ENCODE measurements at regions not wholly inside any gene's neighbourhood (a gene's known extent, or its start where the extent isn't known, plus 50 kb on each side); places are given as distances from the start of the nearest gene placed in this dataset.

DNA sequence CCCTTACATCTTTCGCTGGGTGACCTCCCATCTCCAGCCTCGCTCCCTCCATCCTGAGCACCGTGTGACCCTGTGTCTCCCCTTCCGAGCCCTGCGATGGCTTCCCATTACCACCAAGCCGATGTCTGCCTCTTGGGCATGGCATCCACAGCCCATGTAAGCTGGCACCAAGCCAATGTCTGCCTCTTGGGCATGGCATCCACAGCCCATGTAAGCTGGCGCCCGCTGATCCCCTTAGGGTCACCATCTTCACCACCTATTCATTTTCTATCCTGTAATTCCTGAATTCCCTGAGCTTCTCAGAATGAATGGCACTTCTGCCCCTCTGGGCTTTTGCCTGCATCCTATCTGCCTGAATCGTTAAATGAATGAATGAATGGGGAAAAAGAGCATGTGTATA is 478.2 kb upstream of the CCL2 start:
- no peak for DNase-seq (ENCODE audit: low read depth in 2 of 2)

DNA sequence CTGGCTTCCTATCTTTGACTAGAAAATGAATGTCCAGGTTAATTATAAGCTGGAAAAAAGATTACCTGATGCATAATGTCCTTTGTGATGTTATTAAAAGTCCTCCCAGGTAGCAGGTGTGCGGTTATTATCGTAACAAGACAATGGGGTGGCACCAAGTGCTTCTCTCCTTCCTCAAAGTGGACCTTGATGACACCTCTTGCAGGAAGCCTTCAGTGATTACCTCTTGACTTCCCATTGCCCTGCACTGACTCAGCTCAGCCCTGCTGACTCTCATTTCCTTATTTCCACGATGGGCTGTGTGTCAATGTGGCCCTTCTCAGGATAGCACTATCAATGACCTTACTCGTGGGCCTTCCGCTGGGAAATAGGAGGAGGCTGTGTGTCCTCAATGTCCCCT is 477.4 kb upstream of the CCL2 start:
- DNase-seq (ENCODE audit: low read depth in 2 of 2) = no peak

DNA sequence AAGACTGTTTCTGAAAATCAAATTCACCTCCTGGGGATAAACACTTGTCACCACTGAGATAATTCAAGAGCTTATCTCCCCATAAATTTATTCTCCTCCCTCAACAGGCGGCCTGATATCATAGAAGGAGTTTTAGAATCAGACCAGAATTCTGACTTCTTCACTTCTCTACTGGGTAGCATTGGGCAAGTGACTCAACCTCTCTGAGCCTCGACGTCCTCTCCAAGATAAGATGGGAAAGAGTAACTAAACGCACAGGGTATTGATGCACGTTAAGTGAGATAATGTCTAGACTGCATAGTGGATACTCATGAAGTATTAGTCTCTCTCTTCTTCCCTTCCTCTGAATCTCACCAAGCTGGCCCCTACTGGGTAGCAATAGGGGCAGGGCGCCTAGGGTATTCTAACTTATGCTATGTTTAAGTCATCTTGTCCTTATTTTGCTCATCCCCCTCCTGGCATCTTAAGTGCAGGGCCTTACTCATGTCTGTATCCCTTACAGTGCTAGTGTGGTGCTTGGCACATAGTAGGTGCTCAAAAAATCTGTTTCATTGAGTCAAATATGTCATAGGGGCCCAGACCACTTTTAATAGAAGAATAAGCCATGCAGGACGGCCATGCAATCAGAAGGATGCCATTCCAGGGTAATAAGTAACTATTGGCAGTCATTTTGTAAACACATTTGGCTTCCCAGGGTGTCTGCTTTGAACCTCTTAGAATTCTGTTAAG is 476.4 kb upstream of the CCL2 start:
- no peak for DNase-seq (ENCODE audit: low read depth in 2 of 2)

DNA sequence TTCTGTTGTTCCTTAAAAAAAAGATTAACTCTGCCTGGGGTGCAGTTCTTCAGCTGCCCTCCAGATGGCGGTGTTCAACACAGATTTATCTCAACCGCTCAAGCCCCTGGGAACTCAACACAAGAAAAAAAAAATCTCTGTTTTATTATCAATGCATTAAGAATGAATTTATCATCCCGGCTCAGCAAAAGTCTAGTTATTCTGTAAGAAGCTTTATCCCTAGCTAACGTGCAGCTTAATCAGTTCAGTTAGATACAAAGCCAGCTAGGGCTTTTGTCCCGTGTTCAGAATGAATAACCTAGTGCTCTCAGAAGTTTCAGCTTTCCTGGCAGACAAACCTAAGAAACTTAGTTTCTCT is 475.9 kb upstream of the CCL2 start:
- DNase-seq (ENCODE audit: low read depth in 2 of 2) = peak in 1 of 2 donors; percentile 5

DNA sequence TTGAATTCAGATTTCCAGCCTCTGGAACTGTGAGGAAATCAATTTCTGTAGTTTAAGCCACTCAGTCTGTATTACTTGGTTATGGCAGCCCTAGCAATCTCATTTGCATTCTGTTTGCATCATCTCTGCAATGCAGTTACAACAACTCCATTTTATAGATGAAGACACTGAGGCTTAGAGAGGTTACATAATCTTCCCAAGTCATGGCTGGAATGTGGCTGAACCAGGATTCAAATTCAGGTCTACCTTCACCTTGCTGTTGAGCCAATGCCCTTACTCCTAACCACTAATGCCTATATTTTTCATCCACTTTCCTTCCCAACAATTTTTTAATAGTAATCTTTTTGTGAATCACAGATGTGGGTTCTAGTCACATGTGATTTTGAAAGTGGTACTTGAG is 469.8 kb upstream of the CCL2 start:
- no peak for DNase-seq (ENCODE audit: low read depth in 2 of 2)

DNA sequence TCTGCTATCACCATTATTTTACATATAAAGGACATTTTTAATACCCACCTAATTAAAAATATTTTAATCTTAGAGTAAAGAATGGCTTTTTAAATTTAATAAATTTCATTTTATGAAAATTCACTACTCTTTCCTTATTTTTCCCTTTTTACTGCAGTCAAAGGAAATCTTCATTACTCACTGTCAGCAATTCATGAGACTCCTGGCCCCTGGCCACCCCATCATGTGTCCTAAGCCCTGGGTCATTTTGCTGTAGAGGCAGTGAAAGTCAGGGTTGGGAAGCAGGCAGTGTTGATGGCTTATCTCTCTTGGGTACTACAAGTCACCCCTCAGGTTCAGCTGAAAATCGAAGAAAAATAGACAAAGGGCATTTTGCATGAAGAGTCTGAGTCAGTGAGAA is 468.6 kb upstream of the CCL2 start:
- no peak for DNase-seq (ENCODE audit: low read depth in 2 of 2)

DNA sequence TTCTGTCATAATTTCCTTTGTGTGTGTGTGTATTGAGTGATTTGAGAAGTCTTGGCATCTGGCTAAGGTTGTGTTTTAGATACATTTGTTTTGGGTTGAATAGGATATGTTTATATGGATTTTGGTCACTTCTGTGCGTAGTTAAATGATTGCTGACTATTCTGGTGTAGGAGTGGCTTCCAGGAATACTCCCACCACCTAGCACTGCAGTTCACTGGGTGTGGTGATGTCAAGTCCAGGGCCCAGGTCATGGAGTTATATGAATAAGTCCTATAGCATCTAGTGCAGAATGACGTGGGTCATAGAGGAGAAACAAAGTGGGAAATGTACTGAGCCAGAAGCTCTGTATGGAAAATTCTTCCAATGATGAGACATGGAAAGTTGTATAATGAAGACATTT is 465.4 kb upstream of the CCL2 start:
- no peak for DNase-seq (ENCODE audit: low read depth in 2 of 2)

DNA sequence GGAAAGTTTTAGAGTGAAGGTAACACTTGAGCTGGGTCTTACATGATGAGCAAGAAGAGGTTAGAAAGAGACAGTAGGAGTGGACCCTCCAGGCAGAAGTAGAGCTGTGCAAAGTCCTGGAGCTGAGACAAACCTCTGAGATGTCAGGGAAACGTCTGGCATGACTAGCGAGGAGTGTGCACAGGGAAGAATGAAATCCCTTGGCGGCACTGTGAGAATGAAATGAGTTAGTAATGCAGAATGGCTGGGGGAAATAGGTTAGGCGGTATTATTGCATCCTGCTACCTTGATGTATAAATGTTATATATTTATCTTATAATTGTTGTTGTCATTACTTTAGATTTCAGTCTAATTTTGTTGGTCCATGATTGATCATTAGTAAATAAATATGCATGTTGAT is 457.9 kb upstream of the CCL2 start:
- no peak for DNase-seq (ENCODE audit: low read depth in 2 of 2)

DNA sequence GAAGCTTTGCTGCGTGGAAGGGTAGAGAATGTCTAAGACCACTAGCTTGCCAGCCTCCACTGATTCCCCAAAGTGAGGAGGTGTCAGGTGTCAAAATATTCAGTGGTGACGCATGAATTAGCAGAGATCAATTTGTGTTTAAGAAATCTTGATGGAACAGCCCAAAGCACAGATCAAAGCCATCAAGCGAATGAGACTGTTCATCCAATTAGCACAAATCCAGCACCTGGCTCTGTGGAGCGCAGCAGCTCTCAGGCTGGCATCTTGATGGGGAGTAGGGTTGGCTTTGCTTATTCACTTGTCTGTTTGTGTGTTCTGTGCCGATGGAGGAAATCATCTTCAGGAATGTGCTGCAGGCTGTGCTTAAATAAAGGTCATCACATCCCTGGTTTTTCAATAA is 456.8 kb upstream of the CCL2 start:
- DNase-seq (ENCODE audit: low read depth in 2 of 2) = no peak

DNA sequence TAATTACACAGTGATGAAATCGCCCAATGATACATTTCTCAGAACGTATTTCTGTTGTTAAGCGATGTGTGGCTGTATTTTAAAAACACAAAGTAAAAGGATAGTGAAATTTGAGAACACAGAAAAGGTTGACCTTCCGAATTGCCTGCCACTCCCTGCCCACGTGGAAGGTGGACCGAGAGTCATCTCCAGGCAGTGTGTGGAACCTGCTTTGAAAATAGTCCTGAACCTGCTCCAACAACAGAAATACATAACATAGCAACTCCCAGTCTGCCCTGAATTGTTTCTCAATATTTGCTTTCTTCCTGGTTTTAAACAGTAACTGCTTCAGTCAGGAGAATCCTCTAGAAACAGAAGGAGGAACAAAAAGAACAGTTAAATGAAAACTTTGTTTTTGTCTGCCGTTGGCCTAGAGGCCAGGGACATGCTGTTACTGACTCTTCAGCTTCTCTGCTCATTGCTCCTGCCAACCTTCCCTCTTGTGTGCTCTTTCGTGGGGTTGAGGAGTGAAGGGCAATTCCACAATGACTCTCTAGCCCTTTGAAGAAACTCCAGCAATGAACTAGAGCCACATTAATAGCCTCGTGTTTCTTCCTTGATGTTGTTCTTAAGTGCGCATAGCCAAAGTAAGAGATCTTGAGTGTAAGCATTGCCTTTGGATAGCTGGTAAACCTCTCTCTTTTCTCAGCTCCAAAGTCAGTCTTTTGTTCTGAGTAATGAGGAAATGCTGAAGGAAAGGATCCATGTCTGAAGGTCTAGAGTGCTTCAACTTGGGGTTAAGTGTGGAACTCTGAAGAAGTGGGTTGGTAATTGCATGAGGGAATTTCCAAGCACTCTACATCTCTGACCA is 452.5 kb upstream of the CCL2 start:
- DNase-seq (ENCODE audit: low read depth in 2 of 2) = no peak

DNA sequence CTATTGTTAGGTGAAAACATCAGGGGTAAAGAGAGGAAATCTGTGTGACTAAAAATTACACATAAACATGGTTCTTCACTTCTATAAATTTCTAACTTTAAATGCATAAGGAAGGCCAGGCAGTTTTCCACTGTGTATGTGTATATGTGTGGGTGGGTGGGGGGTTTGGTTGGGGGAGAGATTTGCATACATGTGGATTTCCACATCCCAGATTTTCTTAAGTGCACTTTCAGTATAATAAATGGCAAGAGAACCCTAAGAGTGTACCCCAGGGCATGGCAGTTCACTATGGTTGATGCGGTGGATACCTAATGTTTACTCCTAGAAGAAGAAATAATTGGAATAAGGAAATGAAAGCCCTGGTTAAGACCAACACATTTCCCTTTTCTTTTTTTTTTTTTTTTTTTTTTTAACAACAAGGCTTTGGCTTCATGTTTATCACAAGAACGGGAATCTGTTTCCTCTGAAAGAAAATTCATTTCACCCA is 451.8 kb upstream of the CCL2 start:
- DNase-seq (ENCODE audit: low read depth in 2 of 2) = no peak

DNA sequence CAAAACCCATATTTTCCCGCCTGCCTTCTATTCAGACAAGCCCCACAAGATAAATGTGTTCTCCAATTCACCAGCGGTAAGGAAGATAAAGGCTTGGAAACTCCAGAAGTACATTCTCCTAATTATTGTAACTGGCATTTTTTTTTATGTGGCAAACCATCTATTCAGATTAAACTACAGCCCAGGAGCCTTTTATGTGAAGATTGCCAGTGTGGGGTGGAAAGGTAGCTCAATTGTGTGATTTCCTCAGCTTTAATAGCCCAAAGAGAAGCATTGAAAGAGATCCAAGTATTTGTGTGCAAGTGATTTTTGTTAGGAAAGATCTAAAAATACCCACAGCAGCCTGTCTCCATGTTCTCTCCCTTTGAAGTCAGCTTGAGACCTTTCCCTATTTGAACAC is 451.4 kb upstream of the CCL2 start:
- DNase-seq (ENCODE audit: low read depth in 2 of 2) = no peak

DNA sequence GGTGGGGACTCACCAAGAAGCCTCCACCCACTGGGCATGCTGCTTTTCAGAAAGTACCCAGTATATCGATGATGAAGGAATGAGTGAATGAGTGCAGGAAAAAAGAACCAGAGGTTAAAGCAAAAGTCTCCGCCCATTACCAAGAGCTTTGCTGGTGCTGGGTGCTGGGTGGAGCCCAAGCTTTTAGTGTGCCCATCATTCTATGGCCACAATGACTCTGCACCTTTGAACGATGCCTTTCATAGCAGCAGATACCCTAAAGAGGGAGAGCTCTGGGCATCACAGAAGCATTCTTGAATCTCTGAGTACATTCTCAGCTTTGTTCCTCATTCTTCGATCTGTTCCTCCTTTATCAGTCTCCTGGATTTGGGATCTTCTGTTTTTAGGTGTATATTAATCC is 450.7 kb upstream of the CCL2 start:
- no peak for DNase-seq (ENCODE audit: low read depth in 2 of 2)

DNA sequence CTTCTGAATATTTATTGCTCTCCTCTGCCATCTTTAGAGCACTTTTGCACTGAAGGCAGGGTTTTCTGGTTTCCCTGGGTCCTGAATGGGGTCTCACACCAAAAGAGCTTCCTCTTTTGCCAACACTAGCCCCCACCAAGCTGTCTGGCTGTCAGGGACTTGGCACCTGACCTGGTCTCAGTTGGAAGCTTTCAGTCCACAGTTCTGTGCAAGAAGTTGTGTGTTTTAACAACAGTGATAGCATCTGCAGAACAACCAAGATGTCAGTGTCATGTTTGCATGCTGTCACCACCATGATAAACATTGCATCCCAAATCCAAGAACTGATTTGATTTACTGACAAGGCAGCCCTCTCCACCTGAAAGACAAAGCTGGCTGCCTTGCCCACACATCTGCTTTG is 448.5 kb upstream of the CCL2 start:
- DNase-seq (ENCODE audit: low read depth in 2 of 2) = no peak

DNA sequence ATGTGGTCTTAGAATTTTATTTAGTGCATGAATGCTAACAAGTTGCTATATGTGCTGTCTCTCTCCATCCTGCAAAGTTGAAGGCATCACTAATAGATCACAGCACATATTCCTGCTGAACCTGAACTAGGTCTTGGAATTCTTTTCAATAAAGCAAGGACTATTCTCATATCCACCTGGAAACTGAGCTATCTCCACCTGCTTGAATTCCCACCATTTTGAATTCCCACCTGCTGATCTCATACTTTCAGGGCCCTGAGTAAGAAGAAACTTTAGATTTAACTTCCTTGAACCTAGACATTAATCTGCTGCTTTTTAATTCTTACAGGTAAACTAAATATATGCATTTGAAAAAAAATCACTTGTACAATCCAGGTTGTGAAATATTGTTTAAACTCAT is 445.3 kb upstream of the CCL2 start:
- DNase-seq (ENCODE audit: low read depth in 2 of 2) = no peak

DNA sequence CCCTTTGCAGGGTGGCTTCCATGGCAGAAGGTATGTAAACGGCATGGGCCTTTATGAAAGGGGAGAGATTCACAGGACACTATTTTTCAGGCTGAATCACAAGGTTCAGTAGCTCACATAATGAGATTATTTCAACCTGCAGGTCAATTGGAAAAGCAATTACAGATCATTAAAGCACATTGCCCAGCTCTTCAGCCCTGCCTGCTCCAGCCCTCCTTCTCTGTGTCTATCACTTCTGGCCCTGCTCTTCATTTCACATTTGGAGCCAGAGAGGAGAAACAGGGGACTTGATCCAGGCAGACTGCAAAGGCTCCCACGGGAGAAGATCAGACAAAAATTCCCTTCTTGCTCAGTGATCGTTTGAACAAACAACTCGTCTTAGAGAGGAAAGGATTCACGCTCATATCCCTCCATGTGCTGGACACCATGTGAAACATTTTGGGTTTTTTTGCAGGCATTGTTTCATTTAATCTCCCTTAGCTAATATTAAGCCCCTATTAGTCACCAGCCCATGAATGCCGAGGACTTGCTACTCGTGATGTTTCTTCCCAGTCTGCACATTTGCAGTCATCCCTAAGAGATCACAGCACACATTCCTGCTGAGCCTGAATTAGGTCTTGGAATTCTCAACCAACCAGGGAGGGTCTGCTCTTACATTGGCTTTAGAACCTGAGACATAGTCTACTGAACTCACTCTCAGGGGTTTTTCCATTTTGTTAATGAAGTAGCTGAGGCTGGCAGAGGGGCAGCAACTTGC is 443.9 kb upstream of the CCL2 start:
- DNase-seq (ENCODE audit: low read depth in 2 of 2) = no peak

DNA sequence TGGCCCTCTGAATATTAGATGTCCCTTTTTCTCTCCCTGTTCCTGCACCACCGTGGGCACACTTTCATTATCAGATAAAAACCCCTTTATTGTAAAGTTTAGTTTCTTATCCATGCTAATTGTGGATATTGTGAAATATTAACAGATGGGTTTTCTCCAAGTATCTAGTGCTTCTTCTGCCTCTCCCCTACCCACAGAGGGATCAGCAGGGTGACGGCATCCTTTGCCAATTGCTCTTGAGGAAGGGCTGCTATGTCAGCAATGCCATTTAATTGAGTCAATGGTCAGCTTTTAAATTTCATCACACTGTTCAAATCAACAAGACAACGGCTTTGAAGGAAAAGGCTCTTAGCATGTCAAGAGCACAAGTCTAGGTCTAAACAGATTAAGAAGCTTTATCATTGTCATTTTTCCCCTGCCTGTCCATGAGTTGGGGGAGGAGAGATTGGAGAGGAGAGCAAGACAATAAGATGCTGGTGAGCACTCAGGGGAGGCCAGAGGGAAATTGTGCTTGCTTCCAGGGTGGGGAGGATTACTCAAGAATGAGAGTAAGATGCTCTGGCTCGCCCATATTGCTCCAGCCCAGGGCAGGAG is 443.0 kb upstream of the CCL2 start:
- no peak for DNase-seq (ENCODE audit: low read depth in 2 of 2)

DNA sequence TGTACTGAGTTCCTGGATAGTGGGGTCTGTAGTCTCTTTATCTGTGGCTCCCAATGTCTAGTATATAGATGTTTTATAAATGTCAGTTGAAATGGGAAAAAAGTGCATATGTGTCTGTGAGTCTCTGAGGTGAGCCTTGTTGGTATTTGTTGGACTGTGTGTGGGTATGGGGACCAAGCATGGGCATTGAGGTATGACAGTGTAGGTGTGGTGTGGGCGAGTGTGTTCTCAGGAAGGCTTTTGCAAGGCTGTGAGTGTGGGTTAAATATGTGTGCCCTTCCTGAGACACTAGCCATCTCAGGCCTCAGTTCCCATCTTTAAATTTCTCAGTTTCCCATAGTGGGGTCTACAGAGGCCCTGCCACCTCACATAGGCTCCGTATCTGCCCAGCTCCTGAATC is 440.2 kb upstream of the CCL2 start:
- no peak for DNase-seq (ENCODE audit: low read depth in 2 of 2)

DNA sequence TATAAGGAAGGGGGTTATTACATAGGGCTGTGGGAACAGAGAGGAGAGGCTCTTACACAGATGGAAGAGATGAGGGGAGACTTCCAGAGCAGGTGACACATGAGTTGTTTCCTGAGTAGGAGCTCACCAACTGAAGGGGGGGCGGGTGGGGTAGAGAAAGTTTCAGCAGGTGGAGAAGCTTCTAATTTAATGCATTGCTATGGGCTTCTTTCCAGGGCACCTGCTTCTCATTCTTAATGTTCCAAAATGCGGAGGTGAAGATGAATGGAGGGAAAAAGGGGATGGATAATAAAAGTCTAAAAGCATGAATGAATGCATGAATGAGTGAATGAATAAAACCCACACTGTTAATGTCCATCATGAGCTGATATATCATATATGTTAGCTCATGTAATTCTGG is 439.0 kb upstream of the CCL2 start:
- DNase-seq (ENCODE audit: low read depth in 2 of 2) = no peak

DNA sequence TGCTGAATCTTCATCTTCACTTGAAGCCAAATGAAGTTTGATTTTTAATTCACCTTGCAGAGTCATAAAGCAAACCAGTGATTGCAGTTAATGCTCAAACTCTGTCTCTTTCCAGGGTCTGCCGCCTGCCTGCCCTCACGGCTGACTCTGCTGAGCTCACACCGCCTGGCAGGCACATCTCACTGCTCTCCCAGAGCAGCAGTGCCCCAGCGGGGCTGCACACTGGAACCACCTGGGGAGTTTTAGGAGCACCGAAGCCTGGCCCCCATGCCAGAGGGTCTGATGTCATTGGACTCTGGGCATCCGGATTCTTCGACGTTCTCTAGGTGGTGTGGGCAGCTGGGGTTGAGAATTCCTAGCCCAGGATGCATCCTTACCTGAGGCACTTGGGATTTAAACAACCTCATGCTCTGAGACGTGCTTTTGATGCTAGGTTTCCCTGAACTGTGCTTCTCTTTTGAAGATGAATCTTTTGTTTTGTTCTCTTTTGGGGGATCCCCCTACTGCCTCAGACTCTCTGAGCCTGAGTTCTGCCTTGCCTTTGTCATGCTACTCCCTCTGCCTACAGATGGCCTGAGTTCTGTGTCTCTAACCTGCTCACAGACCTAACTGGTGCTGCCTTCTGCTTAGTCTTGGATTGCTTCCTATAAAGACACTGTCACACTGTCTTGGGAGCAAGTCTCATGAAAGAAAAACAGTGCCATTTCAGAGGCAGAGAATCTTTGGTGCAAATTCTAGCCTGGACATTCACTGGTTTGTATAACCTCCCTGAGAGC is 438.1 kb upstream of the CCL2 start:
- no peak for DNase-seq (ENCODE audit: low read depth in 2 of 2)

DNA sequence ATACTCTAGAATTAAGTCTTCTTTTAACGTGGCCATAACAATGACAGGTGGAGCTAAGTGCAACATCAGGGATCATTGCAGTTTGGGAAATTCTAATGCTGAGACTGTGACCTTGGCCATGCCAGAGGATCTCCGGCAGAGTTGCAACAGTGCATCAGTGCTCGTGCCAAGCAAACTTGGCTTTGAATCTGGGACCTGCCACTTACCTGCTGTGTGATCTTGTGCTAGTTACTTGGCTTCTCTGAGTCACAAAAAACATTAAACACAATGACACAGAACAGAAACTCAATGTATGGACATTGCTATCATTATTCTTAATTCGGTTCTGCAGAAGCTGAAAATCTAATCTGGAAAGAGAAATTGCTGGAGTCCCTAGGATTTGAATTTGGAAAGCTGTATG is 435.5 kb upstream of the CCL2 start:
- no peak for DNase-seq (ENCODE audit: low read depth in 2 of 2)

DNA sequence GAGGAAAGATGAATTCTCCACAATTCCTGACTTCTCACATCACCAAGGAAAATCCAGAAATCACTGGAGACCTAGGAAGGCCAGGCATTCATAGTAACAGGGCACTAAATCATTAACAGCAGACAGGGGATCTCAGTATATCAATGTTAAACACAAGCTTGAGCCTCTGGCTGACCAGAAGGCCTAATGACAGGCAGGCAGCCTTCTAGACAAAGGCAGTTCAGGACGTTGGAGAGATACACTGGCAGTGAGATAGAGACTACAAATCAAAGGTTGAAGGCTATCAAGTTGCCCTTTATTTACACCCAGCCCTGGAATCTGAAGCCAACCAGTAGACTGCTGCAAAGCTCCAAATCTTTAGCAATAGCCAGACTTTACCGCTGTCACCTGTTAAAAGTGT is 422.8 kb upstream of the CCL2 start:
- DNase-seq (ENCODE audit: low read depth in 2 of 2) = no peak
